NCI-H2196 treated with DMSO at 0.1 percent for 48 hours (cell line): ENCODE measurements at regions not wholly inside any gene's neighbourhood (a gene's known extent, or its start where the extent isn't known, plus 50 kb on each side); places are given as distances from the start of the nearest gene placed in this dataset.

Experiments used
- DNase-seq: peaks from one replicate; lab custom pipeline; 2025; ENCODE audit not compliant: unreplicated experiment; lab: John Stamatoyannopoulos, UW

GRCh38 chr10:90447831-90448230, 410.0 kb downstream of the HTR7 start:
- DNase-seq: no peak

GRCh38 chr10:90450797-90451196, 407.0 kb downstream of the HTR7 start:
- no peak for DNase-seq

- no peak for DNase-seq
Observed at GRCh38 chr10:90451283-90451682, 406.6 kb downstream of the HTR7 start.

GRCh38 chr10:90458054-90458453, 399.8 kb downstream of the HTR7 start:
- no peak for DNase-seq

- DNase-seq: no peak
Observed at GRCh38 chr10:90458571-90458970, 399.3 kb downstream of the HTR7 start.

- no peak for DNase-seq
Observed at GRCh38 chr10:90461437-90462155, 396.2 kb downstream of the HTR7 start.

- DNase-seq: no peak
Observed at GRCh38 chr10:90462749-90463470, 394.9 kb downstream of the HTR7 start.

- no peak for DNase-seq
Observed at GRCh38 chr10:90464329-90464728, 393.5 kb downstream of the HTR7 start.

- no peak for DNase-seq
Observed at GRCh38 chr10:90470966-90471365, 386.9 kb downstream of the HTR7 start.

- no peak for DNase-seq
Observed at GRCh38 chr10:90480466-90480865, 377.4 kb downstream of the HTR7 start.

- no peak for DNase-seq
Observed at GRCh38 chr10:90481326-90481923, 376.4 kb downstream of the HTR7 start.

- DNase-seq: no peak
Observed at GRCh38 chr10:90484518-90484917, 373.3 kb downstream of the HTR7 start.

- DNase-seq: no peak
Observed at GRCh38 chr10:90494183-90494582, 363.7 kb downstream of the HTR7 start.

- no peak for DNase-seq
Observed at GRCh38 chr10:90504172-90504571, 353.7 kb downstream of the HTR7 start.

GRCh38 chr10:90526721-90527120, 331.1 kb downstream of the HTR7 start:
- DNase-seq: no peak

GRCh38 chr10:90530521-90530920, 327.3 kb downstream of the HTR7 start:
- no peak for DNase-seq

- DNase-seq: no peak
Observed at GRCh38 chr10:90557385-90557784, 300.5 kb downstream of the HTR7 start.

- no peak for DNase-seq
Observed at GRCh38 chr10:90560331-90560730, 297.5 kb downstream of the HTR7 start.

GRCh38 chr10:90561666-90562065, 296.2 kb downstream of the HTR7 start:
- DNase-seq: no peak

GRCh38 chr10:90571481-90572258, 286.2 kb downstream of the HTR7 start:
- DNase-seq: no peak

- no peak for DNase-seq
Observed at GRCh38 chr10:90575125-90575524, 282.7 kb downstream of the HTR7 start.
